Ecto neural progenitor cell (in vitro differentiated cells): ENCODE measurements at regions not wholly inside any gene's neighbourhood (a gene's known extent, or its start where the extent isn't known, plus 50 kb on each side); places are given as distances from the start of the nearest gene placed in this dataset.

Experiments used
- DNase-seq: peaks from one replicate; pipeline ENCODE4 v3.0.0-alpha.2; 2018; ENCODE audit warnings: low spot score

- DNase-seq: no peak
These were observed 2889.6 kb upstream of the PCDH20 start for GRCh38 chr13:64305246-64305645.

GRCh38 chr13:64300239-64300638 is 2884.6 kb upstream of the PCDH20 start:
- no peak for DNase-seq

- DNase-seq: no peak
These were observed 2878.3 kb upstream of the PCDH20 start for GRCh38 chr13:64293923-64294322.

- no peak for DNase-seq
These were observed 2874.1 kb upstream of the PCDH20 start for GRCh38 chr13:64289702-64290101.

GRCh38 chr13:64283926-64284325 is 2868.3 kb upstream of the PCDH20 start:
- no peak for DNase-seq

DNA sequence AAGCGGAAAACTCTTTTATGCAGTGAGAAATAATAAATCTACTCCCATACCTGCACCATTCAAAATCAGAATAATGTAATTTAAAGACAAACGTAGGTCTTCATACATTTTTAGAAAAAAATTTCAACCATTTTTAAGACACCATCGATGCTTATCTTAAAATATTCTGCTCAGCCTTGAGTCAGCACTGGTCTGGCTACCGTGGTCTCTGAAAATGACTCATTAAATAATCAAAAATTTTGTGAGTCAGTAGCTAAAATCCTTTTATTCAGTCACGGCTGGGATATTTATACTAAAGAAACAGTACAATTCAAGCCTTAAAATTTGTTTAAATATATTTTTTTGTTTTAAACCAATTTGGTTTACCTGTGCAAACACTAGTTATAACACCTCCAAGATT is 2862.8 kb upstream of the PCDH20 start:
- no peak for DNase-seq

DNA sequence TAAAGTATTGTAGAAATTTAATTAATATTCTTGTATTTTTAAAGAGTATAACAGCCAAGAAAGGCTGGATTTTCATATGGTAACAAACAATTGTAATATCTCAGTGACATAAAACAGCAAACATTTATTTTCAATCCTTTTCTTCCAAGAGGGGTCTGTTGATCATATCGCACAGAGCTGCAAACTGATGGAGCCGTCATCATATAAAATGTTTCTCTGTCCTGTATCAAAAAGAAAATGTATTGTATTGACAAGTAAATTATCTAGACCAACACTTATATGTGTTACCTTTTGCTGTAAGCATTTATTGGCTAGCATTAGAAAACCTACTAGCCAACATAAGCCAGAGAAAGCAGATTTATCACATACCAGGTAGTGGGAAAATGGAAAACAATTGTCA is 2861.4 kb upstream of the PCDH20 start:
- DNase-seq: no peak

GRCh38 chr13:64276232-64276631 is 2860.6 kb upstream of the PCDH20 start:
- no peak for DNase-seq

- no peak for DNase-seq
These were observed 2859.0 kb upstream of the PCDH20 start for GRCh38 chr13:64274481-64275217.

GRCh38 chr13:64273780-64274179 is 2858.1 kb upstream of the PCDH20 start:
- DNase-seq: no peak

DNA sequence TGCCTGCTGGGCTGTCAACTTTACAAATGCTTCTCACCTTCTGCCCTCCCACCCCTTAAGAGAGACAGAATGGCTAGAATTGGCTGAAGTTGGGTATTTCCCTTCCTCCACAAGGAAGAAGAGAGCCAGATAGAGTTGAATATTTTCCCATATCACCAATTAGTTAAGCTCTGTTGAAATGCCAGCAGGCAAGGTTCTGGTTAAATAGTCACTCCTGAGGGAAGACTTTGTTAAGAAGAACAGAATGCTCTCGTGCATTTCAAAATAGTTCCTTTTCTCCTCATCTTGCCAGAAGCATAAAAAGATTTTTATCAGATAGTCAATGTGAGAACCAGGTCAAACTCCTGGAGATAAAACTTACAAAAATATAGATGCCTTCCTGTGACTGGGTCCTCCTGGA is 2857.0 kb upstream of the PCDH20 start:
- DNase-seq: no peak

- DNase-seq: no peak
These were observed 2850.4 kb upstream of the PCDH20 start for GRCh38 chr13:64266024-64266423.

DNA sequence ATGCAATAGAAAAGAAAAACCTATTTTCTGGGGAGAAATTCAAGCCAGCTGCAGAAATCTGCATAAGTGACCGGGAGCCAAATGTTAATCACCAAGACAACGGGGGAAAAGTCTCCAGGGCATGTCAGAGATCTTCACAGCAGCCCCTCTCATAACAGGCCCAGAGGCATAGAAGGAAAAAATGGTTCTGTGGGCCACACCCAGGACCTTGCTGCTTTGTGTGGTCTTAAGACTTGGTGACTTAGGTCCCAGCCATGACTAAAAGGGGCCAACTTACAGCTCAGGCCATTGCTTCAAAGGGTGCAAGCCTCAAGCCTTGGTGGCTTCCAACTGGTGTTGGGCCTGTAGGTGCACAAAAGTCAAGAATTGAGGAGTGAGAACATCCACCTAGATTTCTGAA is 2847.6 kb upstream of the PCDH20 start:
- no peak for DNase-seq

DNA sequence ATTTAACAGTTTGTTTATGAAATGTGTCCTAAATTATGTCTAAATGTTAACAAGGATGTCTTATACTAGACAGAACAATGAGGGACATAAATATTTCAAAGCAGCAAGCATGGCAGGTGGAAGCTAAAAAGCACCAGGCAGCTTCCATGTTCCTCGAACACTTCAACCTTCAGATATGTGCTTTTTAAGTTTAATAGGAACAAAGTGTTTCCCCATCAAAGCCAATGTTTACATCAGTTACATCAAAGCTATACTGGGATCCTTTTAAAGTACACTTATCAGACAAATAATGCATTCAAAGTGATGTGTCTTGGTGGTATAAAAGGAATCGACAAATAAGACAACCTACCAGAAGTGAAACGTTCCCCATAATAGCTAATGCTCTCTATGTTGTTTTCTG is 2841.1 kb upstream of the PCDH20 start:
- no peak for DNase-seq

GRCh38 chr13:64255988-64256387 is 2840.3 kb upstream of the PCDH20 start:
- DNase-seq: no peak

- no peak for DNase-seq
These were observed 2832.9 kb upstream of the PCDH20 start for GRCh38 chr13:64248371-64249065.

GRCh38 chr13:64239372-64239771 is 2823.7 kb upstream of the PCDH20 start:
- no peak for DNase-seq

DNA sequence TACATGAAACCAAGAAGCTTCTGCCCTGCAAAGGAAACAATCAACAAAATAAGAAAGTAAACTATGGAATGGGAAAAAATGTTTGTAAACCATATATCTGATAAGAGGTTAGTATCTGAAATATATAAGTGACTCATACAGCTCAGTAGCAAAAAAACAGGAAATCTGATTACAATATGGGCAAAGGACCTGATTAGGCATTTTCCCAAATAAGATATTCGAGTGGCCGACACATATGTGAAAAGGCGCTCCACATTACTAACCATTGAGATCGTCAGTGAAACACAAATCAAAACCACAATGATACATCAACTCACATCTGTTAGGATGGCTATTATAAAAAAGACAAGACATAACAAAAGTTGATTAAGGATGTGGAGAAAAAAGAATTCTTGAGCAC is 2818.6 kb upstream of the PCDH20 start:
- no peak for DNase-seq

DNA sequence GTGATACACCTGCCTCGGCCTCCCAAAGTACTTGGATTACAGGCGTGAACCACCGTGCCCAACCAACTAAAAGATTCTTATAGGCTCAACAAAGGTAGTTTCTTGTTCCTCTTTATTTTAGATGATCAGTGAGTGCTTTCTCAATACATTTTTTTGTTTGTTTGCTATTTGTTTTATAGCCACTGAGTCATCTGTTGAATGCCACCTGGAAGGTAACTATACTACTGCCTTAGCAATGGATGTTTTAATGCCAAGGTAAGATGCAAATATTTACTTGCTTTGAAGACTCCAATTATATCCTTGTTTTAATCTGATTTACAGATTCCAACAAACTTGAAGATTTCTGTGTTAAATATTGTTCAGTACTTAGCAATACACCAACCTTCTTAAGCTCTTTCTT is 2807.4 kb upstream of the PCDH20 start:
- no peak for DNase-seq

- no peak for DNase-seq
These were observed 2791.0 kb upstream of the PCDH20 start for GRCh38 chr13:64206430-64207225.

- DNase-seq: no peak
These were observed 2786.9 kb upstream of the PCDH20 start for GRCh38 chr13:64202517-64202916.

- DNase-seq: no peak
These were observed 2781.6 kb upstream of the PCDH20 start for GRCh38 chr13:64197232-64197631.
